HTR-8/SVneo (cell line): ENCODE measurements at regions not wholly inside any gene's neighbourhood (a gene's known extent, or its start where the extent isn't known, plus 50 kb on each side); places are given as distances from the start of the nearest gene placed in this dataset.

Experiments
- DNase-seq: peaks from one replicate; pipeline ENCODE4 v3.0.0; 2011; ENCODE audit warnings: low spot score, mixed read lengths; ENCODE audit not compliant: insufficient read length
- FAIRE-seq: peaks from 2 replicates; lab custom pipeline; 2011; peaks lifted over from hg19 to GRCh38; lab: Jason Lieb, UNC

DNA sequence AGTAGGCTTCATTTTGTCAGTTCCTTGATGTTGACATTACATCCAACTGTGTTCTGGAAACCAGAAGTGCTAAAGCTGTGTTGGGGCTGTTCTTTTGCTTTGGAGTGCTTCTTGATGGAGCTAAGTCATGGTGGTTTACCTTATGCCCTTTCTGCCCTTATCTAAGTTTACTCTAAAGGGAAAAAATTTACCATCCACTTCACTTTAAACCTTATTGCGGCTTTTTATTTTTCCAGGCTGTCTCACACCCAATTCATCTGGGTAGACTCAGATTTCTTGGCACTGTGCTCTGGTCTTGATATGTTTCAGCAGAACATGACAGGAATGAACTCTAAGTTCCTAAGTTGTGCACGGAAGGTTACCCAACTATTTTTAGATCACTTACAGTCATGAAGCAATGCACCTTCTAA is 104.7 kb upstream of the TTC29 start:
- no peak for DNase-seq
- no peak for FAIRE-seq

DNA sequence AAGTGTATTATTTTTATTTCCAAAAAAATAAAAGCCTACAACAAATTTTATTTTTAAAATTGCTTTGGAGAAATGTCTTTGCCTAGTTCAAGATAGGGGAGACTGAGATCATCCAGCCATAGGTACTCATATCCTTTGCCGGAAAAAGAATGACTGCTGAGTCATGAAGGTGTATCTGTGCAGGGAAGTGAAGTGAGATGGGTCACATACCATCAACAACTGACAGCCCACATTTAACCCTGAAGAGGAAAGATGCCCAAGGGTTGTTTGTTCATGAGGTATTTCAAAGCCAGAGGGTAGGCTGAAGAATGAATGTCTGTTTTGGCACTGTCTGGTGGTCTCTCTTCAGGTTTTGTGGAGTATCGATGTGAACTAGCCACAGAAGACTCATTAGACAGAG is 106.7 kb upstream of the TTC29 start:
- FAIRE-seq, result no peak
- DNase-seq, result no peak

DNA sequence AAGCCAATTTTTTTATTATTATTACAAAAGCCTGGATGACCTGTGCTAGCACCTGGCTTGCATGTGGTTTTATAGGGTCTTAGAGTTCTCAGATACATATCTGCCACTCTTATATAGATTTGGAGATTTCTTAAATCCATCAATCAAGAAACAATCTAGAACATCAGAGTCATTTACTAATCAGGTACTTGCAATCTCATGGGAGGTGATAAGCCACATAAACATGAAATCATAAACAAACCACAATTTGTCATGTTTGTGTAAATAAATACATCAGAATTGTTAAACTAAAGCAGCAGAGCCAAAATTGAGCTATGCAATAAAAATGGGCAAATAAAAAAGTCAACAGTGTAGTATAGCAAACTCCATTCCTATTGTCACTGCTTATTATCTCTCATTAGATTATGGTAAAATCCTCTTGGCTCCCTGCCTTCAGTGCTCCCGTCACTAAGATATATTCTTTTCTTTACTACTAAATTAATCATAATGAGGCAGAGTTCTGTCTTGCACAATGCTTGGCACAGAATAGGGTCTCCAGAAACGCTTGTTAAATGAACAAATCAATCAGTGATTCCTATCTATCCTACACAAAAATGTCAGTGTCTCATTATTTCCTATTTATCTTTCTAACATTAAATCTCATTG is 108.7 kb upstream of the TTC29 start:
- DNase-seq (no peak), FAIRE-seq (no peak)

DNA sequence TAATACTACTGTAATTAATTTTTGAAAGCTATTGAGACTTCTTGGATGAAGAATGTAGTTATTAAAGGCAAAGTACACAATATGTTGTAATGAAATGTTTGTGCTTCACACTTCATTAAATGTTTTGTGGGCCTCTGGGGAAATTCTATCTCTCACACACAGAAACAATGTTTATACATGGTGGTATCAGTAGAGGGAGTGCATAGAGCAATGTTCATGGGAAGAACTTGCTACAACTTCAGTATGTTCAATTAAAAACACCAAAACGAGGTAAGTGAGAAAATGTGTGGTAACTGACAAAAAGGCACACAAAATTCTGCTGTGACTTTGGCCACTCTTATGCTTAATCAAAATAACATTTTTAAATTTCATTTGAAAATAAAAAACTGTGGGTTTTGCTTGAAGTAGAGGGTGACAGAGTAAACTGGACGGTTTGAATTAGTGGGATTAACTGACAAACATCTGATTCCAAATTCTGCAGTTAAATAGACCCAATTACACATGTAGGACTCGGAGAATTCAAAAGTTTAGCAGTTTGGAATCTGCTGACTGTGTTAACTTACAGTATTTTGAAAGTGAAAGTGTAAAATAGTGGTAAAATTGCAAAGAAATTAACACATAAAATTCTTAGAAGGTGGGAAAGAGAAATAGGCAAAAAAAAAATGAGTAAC is 111.4 kb upstream of the TTC29 start:
- no peak for FAIRE-seq
- DNase-seq, result peak; percentile 10

DNA sequence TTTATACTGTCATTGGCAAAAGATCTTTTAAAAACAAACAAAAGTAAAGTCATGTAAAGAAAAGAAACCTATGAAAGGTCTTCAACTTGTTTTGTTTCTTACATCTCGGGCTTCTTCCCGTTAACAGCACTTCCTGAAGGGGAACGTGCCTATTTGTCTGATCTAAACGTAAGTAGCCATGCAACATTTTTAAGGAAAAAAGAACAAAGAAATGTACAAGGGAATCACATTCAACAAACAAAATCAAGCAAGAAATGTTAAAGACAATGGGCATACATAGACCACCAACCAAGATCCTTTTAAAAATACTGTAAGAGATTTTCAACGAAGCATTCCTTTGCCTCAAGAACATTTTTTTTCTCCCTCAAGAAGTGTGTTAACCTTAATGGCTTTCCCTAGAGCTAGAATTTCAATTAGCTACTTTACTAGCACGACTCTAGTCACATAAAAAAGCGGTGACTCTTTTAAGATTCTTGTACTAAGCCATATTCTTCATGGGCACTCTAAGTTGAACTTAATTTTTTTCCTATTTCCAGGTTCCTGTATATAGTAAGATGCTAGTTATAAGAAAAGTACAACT is 112.0 kb upstream of the TTC29 start:
- DNase-seq, result no peak
- no peak for FAIRE-seq

DNA sequence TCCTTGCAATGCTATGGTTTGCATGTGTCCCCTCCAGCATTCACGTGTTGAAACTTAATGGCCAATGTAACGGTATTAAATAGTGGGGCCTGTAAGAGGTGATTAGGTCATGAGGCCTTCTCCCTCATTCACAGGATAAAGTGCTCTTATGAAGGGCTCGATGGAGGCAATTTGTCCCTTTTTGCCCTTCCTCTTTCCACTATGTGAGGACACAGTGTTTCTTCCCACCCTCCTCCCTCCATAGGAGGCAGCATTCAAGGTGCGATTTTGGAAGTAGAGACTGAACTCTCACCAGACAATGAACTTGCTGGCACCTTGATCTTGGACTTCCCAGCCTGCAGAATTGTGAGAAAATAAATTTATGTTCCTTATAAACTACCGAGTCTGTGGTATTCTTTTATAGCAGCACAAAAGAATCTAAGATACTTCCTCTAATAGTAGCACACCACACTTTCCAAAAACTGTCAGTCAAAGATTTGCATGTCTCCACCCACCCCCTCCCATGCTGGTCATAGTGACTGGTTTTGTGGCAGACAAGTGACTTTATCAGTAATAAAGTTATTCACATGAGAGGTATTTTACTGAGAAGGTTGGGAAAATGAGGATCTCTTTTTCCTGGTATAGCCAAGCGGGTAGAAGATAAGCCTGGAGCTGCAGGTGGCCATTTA is 113.5 kb upstream of the TTC29 start:
- FAIRE-seq, result no peak
- DNase-seq, result no peak

DNA sequence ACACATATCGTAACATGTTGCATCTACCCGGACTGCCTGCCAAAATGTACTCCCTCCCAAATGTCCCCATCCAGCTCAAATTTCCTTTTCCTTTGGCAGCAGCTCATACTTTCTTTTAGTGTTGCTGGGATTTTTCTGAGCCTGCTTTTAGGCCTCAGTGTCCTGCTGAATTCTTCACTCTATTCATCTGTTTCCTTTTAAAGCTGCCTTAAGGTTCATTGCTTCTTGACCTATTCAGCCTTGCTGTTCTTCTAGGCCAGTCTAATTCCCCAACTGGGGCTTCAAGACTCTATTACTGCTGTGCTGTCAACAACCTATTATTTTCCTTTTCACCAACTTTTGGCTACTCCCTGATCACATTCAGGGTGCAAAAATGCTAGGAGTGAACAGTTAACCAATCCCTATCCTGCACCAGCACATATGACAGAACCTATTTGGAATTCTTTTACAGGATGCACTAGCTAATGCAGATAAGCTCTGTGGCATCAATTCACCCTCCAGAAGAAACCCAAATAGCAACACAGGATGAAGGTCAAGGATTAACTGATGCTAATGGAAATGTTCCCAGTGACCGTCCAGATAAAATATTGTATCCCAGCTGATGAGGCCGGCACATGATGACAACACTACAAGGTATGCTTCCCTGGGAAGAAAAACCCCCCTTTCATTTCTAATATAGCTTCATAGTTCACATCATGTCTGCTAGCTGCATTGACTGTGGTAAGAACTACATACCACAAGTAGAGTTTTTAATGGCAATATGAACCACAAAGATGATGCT is 114.7 kb upstream of the TTC29 start:
- FAIRE-seq (peak; percentile 66), DNase-seq (no peak)

DNA sequence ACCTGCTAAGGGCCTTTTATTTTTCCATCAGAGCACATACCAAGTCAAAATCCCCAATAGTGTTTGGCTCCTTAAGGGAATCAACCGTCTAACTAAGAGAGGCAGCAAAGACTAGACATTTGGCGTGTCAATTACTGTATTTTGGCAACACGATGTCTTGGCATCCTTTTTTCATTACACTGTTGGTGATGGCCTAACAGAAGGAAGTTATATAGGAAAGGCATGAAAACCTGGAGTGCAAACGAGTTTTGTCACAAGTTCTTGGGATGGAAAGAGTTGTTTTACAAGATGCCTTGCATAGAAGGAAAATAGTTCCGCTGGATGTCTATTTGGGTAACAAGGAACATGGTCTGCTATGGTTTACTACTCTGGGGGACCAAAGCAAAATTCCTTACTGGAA is 119.2 kb upstream of the TTC29 start:
- FAIRE-seq, result no peak

DNA sequence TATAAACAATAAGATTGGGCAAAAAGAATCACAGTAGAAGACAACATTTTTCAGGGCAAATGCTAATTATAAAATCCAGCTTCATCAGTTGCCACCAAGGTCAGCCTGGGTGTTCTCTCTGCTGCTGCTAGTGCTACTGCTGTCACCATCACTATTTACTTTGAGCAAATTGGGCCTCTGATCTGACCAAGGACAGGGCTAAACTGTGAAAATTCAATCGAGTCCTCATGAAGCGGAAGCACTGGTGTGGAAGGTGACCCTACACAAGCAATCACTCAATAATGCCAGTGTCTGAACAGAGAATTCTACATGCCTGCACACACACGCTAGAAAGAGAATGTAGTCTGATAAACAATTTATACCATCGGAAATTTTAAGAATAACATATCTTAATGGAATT is 122.9 kb upstream of the TTC29 start:
- FAIRE-seq (no peak), DNase-seq (no peak)

More for the DNA sequence above, 119.2 kb upstream of the TTC29 start:
- DNase-seq, result no peak

DNA sequence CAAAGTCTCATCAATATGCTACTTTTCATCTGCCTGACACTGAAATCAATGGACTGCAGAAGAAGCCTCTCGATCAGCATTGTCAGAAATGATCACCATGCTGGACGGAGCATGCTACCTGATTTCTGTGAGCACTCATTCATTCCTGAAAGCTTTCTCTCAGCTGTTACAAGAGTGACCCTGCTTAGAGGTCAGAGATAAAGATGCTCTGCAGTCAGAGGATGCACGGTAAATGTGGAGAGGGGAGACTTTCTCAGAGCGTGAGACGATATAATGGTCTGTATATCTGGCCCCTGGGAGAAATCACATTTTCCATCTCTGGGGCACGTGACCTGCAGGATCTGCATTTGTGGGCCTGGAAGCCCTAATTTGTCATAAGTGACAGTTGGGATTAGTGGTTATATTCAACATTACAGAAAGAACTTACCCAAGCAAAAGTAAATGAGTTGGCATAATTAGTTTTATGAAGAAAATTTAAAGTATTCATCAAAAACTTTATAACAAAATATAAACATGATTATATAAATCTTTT is 125.6 kb upstream of the TTC29 start:
- FAIRE-seq (no peak), DNase-seq (no peak)

DNA sequence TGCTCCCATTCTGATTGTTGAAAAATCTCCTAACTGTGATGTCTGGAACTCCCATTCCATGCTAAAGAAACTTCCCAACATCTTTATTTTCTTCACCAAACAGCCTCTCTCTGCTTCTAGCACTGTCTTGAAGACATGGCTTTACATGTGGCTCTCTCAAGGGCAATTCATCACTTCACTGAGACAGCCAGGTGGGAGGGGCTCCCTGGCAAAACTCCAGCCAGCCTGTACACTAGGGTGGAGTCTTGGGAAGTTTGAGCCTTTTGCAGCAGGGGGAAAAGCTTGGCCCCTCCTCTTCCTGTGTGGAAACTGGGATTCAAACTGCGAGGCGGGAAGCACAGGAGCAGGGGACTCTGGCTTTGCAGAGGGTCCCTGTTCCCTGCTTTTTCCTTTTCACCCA is 130.5 kb upstream of the TTC29 start:
- DNase-seq, result no peak
- no peak for FAIRE-seq

DNA sequence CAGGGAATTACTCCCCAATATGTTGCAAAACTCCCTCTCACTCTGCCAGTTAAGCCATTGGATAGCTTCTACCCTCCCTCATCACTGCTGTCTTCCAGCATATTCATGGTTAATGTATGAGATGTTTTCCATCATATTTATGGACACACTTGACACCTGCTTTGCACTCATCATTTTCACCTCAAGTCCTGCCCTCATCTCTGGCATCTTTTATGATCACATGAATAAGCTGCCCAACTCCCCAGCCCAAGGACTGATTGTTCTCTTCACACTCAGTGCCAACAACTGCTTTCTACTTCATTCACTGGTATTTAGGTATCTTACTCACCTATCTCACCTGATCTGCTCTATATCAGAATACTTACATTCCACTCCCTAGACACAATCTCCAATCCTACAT is 131.1 kb upstream of the TTC29 start:
- FAIRE-seq, result no peak
- no peak for DNase-seq

DNA sequence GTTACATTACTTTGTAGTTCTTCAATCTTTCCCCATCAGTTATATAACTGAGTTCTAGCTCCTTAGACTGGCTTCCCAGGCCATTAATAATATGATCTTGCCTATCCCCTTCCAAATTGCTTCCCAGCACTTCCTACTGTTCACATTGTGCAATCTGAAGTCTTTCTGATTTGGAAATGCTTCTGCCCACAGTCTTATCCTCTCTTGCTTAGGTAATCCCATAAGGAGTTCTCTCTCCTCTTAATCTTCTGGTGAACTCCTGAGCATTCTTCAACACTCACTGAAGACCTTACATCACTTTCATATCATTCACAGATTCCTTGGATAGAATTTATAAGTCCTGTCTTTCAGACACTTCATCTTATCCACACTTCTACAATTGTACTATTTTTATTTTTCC is 132.7 kb upstream of the TTC29 start:
- no peak for FAIRE-seq
- DNase-seq, result no peak

DNA sequence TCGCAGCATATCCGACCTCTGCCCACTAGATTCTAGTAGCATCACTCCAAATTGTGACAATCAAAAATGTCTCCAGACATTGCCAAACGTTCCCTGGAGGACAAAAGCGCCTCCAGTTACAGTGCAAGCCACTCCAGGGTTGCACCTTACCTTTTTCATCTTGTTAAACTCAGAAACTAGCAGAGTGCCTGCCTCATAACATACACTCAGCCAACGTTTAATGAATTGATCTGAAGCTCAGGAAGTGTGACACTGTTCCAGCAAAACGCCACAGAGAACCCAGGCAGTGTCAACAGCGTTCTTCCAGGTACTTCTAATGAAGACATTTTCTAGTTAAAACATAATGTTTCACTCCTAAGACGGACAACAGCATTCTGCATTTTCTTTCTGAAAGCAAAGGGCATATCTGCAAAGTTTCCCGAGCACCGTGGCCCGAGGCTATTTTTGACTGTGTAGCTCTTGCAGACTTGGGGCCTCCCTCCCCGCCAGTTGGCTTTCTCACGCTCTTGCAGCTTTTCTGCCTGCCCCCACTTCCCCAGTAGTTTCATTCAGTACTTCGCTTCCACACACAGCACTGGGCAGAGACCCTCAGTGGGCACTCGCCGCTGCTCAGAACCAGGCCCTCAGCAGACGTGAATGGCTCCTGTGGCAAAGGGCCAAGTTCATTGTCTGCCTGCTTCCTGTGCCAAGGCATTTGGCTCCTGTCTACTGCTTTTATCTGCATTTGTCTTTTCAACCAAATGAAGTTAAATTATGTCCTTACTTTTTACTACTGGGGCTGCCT is 133.4 kb upstream of the TTC29 start:
- FAIRE-seq, result no peak

DNA sequence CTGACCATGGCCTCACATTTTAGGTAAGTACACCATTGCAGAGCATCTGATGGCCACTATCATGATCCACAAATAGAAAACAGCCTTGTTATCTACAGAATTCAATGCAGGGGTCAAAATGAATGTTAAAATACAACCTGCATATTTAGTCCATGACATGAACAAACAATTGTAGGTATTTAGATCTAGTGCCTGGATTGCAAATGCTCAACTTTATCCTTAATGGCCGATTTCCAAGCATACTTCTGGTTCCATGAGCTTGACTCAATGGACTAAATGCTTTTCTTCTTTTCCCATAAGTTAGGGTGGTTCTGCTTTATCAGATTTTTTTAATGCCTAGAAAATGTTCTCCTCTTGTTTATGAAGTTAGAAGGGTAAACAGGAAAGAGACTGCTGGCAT is 139.2 kb upstream of the TTC29 start:
- FAIRE-seq (no peak), DNase-seq (no peak)

More for the DNA sequence above, 133.4 kb upstream of the TTC29 start:
- DNase-seq, result no peak

DNA sequence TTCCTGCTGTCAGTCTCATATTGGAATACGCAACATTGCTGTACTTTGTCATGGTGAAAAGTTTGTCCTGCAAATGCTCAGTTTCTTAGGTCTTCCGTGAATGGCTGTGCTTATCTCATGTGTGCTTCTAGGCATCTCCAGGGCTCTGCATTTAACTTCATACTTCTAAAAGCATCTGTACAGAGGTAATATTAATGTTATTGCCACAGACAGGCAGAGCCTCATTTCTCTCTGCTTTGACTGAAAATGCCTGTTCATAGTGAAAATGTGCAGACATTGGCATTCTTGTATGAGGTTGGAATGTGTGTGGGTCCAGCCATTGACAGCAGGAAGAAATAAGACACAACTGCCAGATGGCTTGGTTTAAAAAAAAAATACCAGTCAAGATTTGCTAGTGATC is 140.1 kb upstream of the TTC29 start:
- DNase-seq (no peak), FAIRE-seq (no peak)

DNA sequence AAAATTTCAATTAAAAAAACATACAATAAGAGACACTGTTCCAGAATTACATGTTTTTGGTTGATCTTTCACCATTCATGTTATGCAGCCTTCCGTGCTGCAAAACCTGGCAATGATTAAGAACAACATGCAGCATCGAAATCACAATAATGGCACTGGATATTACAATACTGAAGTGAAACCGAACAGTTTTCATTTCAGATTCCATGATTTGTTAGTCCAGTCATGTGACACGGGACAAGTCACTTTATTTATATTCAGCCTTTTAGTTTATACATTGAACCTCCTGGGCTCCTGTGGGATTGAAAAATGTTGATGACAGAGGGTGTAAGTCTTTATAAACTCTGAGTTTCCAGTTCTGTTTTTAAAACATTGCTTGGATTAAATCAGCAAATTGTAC is 142.5 kb upstream of the TTC29 start:
- DNase-seq, result no peak

DNA sequence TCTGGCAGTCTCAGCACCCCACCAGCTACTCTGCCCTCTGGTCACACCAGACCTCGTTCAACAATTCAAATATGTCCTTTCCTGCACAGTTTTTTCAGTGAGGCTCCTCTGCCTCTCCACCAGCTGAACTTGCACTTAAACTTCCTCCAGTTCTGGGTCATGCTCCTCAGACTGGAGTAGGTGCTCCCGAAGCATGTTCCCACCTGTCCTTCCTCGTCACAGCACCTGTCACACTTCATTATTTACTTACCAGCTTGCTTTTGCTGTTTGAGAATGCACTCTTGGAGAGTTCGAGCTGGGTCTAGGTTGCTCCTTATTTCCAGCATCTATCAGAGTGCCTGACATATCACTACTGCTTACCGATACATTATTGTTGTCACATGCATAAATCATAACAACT is 144.8 kb upstream of the TTC29 start:
- DNase-seq (no peak), FAIRE-seq (no peak)

More for the DNA sequence above, 142.5 kb upstream of the TTC29 start:
- FAIRE-seq, result no peak

DNA sequence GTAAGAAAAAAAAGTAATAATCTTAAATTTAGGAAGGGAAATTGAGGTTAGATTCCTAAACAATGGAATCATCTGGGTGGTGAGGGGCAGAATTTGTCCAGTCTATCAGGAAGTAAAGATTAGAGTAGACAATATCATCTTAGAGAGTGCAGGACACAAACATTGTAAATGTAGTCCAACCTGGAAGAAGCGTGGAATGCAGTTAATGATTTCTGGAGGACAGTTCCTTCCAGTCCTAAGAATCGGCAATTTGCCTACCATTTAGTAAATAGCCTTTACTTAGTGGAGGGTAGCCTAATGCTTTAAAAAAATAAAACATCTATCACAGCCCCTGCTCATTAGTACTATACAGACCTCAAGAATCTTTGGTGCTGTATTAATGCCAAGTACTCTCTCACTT is 147.5 kb upstream of the TTC29 start:
- no peak for DNase-seq
- no peak for FAIRE-seq

DNA sequence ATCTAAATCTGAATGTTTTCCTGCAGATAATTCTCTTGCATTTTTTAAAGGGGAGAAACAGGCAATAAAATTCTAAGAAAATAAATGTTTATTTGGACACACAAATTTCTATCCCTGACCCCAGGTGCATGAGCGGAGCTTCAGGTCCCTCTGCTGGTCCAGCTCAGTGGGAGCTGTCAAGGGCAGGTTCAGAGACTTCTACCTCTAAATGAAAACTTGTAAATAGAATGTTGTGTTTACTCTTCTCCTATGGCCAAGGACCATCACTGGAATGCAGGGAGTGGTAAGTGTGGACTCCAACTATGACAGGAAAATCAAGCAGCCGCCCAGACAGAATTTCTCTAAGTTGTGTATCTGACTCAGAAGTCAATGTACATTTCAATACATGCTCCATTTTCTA is 148.6 kb upstream of the TTC29 start:
- no peak for FAIRE-seq
- no peak for DNase-seq
